ENCODE measurements at regions not wholly inside any gene's neighbourhood (a gene's known extent, or its start where the extent isn't known, plus 50 kb on each side); places are given as distances from the start of the nearest gene placed in this dataset.
A peak's percentile ranks its signal among the peaks of the same experiment; 100 is the strongest.

DNA sequence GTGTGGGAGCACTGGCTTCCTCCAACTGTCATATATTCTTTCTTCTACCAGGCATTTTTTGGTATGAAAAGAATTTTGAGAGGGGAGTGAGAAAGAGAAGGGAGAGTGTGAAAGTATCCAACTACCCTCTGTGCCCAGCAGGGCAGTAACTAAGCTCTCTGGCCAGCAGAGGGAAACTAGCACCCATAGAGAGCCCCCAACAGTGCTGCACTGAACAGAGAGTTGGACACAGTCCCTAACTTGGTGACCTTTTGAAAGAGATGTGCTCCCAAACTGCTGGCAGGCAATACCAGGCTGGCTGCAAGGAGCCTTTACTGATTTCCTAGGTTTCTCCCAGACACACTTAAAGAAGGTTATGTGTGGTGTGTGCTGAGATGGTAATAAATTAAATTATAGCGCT is 118.8 kb upstream of the PBX1 start:
- Histone ChIP-seq H3K4me2 (ENCODE audit: control insufficient read depth, insufficient read depth) (no peak overlapping the region), H3K79me2 (ENCODE audit: control insufficient read depth, insufficient read depth, low read length) (no peaks in the 10 kb centered on the region), H3K27me3 (replicated peaks in 1 of 2; ENCODE audit: control insufficient read depth in 2 of 2, insufficient read depth in 2 of 2, low read length in 1 of 2) (no peaks in the 10 kb centered on the region), H2AFZ (ENCODE audit: control insufficient read depth, low read depth, low read length) (no peak overlapping the region), H3K9ac (ENCODE audit: control insufficient read depth, insufficient read depth, low read length) (no peak overlapping the region), H3K9me3 (replicated peaks; ENCODE audit: control insufficient read depth, insufficient read depth, low read length) (no peaks in the 10 kb centered on the region), H3K4me1 (ENCODE audit: control insufficient read depth, insufficient read depth, low read length) (no peaks in the 10 kb centered on the region), H3K27ac (ENCODE audit: control insufficient read depth, insufficient read depth) (no peak overlapping the region), H3K36me3 (ENCODE audit: control insufficient read depth in 2 of 2, insufficient read depth in 2 of 2, low read length in 1 of 2) (no peaks in the 10 kb centered on the region), H4K20me1 (ENCODE audit: control insufficient read depth, insufficient read depth) (no peaks in the 10 kb centered on the region), H3K4me3 (no peak overlapping the region)
- ATAC-seq (peak; percentile 52; the same call in 2 of the 3 replicates), DNase-seq (ENCODE audit: low read depth, low spot score) (no peak), FAIRE-seq (no peak)
- intact Hi-C loops (cut with micrococcal nuclease; ENCODE audit: unreplicated experiment) (no loop called here), in situ Hi-C loops (cut with MboI) (no loop called here)
- ChIA-PET RAD21 (ENCODE audit: unreplicated experiment) (no interaction called here), POLR2A (no interaction called here), CTCF (no interaction called here), SMC1A (ENCODE audit: uncharacterized antibody, unreplicated experiment) (no interaction called here)
- TF ChIP-seq E2F8 (IDR thresholded peaks at IDR 0.05; ENCODE audit: low read depth, partially characterized antibody) (no peak), MTA2 (IDR thresholded peaks at IDR 0.05; ENCODE audit: low read depth) (no peak), TCF12 (IDR thresholded peaks at IDR 0.05; ENCODE audit: low read depth, low read length) (no peak), BRCA1 (IDR thresholded peaks at IDR 0.05; ENCODE audit: low read depth, low read length) (no peak), POLR2A (IDR thresholded peaks at IDR 0.05; ENCODE audit: low read depth, low read length) (no peak), KAT2A (conservative IDR thresholded peaks at IDR 0.05; ENCODE audit: control insufficient read depth, low read depth, low read length) (no peak), PAX5 (IDR thresholded peaks at IDR 0.05; ENCODE audit: borderline replicate concordance, low read depth, low read length) (no peak), EP300 (IDR thresholded peaks at IDR 0.05; ENCODE audit: borderline replicate concordance in 1 of 2, control insufficient read depth in 1 of 2, low read depth in 2 of 2, low read length in 2 of 2) (no peak), RELB (IDR thresholded peaks at IDR 0.05; ENCODE audit: low read depth) (no peak), BMI1 (IDR thresholded peaks at IDR 0.05; ENCODE audit: borderline replicate concordance) (no peak), ZNF274 (IDR thresholded peaks at IDR 0.05; ENCODE audit: insufficient read depth, insufficient read length) (no peak), USF2 (IDR thresholded peaks at IDR 0.05; ENCODE audit: borderline replicate concordance, low read depth, low read length) (no peak), NFIC (IDR thresholded peaks at IDR 0.05; ENCODE audit: low read depth, low read length) (no peak), SMAD1 (IDR thresholded peaks at IDR 0.05; ENCODE audit: low read depth, partially characterized antibody) (no peak), EED (IDR thresholded peaks at IDR 0.05; ENCODE audit: low read depth) (no peak), TARDBP (IDR thresholded peaks at IDR 0.05; ENCODE audit: borderline replicate concordance) (no peak)
- TF ChIP-seq, protein P1, sequence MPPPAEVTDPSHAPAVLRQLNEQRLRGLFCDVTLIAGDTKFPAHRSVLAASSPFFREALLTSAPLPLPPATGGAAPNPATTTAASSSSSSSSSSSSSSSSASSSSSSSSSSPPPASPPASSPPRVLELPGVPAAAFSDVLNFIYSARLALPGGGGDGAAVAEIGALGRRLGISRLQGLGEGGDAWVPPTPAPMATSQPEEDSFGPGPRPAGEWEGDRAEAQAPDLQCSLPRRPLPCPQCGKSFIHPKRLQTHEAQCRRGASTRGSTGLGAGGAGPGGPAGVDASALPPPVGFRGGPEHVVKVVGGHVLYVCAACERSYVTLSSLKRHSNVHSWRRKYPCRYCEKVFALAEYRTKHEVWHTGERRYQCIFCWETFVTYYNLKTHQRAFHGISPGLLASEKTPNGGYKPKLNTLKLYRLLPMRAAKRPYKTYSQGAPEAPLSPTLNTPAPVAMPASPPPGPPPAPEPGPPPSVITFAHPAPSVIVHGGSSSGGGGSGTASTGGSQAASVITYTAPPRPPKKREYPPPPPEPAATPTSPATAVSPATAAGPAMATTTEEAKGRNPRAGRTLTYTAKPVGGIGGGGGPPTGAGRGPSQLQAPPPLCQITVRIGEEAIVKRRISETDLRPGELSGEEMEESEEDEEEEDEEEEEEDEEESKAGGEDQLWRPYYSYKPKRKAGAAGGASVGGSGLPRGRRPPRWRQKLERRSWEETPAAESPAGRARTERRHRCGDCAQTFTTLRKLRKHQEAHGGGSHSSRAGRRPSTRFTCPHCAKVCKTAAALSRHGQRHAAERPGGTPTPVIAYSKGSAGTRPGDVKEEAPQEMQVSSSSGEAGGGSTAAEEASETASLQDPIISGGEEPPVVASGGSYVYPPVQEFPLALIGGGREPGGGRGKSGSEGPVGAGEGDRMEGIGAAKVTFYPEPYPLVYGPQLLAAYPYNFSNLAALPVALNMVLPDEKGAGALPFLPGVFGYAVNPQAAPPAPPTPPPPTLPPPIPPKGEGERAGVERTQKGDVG (CRISPR knock-in tag; IDR thresholded peaks at IDR 0.05), result no peak
- BruUV-seq (replicated peaks), result no TSS peak
- 89% methylated on average over 1 of the region's 1 CpG for WGBS (ENCODE audit: insufficient coverage, insufficient replicate concordance, low lambda C conversion rate, missing lambda C conversion rate)
